ENCODE measurements at regions not wholly inside any gene's neighbourhood (a gene's known extent, or its start where the extent isn't known, plus 50 kb on each side); places are given as distances from the start of the nearest gene placed in this dataset.
A peak's percentile ranks its signal among the peaks of the same experiment; 100 is the strongest.
"Not testable (repeated sequence)": the region's sequence is repeated elsewhere in the genome, so short reads cannot be mapped to it uniquely, and the experiment has no call there.

DNA sequence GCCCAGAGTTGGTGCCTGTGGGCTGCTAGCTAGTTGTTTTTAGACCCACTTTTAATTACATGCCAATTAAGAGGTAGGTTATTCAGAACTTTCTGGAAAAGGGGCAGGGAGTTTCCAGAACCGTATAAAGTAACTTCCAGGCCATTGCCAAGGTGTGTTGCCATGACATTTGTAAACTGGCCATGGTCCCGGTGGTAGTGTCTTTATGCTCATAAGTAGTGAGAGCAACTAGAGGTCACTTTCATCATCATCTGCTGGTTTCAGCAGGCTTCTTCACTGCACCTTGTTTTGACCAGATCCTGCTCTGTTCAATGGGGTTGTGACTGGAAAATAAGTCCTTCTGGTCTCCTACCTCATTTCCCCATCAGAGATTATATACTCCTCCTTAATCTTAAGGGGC is 207.0 kb downstream of the FAM72C start:
- not testable (repeated sequence) for DNase-seq

DNA sequence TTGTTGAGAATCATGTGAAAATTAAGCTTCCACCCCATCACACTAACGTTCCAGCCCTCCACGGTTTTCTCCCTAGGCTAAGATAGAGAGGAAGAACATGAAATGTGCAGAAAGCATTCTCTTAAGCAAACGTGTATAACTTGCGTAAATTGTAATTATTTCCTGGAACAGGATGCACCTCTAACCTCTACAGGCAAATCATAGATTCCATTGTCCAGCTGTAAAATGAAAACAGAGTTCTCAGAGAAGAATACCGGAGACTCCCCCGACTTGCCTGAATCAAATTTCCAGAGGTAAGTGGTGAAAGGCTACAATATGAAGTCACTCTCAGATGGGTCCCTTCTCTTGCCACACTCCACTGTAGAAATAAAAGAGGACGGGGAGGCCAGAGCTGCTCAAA is 211.4 kb downstream of the FAM72C start:
- DNase-seq: not testable (repeated sequence)

DNA sequence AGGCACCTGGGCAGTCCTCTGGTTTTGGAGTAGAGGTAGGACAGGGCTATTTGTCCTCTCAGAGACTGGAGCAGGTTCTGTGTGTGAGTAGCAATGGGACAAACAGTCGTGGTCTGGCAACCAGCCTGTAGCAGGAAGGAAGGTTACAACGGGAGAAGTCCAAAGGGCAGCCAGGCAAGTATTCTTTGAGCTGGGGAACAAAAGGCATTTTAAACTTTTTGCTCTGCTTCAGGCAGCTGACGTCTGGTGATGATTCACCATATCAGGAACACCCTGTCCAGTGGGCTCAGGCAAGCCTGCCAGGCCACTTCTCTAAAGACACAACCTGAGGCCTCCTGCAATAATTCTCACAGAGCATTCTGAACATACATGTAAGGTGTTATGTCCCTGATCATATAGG is 215.8 kb downstream of the FAM72C start:
- not testable (repeated sequence) for DNase-seq

DNA sequence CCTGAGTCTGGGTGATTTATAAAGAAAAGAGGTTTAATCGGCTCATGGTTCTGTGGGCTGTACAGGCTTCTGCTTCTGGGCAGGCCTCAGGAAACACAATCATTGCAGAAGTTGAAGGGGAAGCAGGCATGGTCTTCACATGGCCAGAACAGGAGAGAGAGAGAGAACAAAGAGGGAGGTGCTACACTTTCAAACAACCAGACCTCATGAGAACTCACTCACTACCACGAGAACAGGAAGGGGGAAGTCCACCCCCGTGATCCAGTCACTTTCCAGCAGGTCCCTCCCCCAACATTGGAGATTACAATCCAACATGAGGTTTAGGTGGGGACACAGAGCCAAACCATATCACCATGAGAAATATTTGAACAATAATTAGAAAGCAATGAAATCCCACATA is 222.9 kb downstream of the FAM72C start:
- no peak for DNase-seq

- no peak for DNase-seq
These were observed 235.2 kb downstream of the FAM72C start for GRCh38 chr1:143736562-143736961.

DNA sequence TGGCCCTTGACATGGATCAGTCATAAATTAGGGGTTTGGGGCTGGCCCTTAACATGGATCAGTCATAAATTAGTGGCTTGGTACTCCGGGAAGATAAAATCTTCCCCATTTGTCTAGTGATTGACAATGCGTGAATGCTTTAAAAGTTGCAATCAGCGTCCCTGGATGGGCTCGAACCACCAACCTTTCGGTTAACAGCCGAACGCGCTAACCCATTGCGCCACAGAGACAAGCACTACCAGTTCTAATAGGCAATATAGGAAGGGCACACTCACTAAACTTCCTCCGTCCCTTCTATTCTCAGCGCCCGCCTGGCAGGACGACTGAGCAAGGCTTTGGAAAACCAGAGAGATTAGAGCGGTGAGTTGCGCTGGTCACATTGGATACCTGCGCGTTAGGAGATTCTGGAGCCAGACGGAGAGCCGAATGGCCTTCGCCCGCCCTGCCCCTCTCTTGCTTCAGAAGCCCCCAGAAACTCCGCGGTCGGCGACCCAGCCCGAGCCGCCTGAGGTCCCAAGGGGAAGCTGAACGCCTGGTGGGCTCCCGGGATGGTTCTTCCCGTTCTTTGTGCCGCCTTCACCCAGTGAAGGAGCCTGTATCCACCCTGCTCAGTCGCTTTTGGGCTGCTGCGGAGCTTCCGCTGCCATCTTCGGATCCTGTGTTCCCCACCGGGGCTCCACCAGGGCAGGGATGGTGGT is 235.9 kb downstream of the FAM72C start:
- peak; percentile 62 for DNase-seq

DNA sequence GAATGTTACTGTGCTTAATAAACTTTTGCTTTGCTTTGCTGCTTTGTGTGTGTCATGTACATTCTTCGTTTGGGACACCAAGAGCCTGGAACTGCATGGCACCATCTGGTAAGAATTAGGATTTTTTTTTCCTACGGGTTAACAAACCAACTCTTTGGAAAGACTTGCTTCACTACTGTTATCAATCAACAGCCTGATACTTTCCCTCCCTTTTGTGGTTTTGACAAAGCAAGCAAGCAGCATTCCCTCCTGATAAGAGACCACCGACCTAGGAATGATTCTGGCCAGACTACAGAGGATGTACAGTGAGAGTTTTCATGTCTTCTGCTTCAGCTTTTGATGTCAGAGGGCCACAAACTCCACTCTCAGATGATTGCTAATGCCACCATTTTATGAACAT is 237.5 kb downstream of the FAM72C start:
- not testable (repeated sequence) for DNase-seq

GRCh38 chr1:143730890-143731289 is 240.9 kb downstream of the FAM72C start:
- DNase-seq: not testable (repeated sequence)

DNA sequence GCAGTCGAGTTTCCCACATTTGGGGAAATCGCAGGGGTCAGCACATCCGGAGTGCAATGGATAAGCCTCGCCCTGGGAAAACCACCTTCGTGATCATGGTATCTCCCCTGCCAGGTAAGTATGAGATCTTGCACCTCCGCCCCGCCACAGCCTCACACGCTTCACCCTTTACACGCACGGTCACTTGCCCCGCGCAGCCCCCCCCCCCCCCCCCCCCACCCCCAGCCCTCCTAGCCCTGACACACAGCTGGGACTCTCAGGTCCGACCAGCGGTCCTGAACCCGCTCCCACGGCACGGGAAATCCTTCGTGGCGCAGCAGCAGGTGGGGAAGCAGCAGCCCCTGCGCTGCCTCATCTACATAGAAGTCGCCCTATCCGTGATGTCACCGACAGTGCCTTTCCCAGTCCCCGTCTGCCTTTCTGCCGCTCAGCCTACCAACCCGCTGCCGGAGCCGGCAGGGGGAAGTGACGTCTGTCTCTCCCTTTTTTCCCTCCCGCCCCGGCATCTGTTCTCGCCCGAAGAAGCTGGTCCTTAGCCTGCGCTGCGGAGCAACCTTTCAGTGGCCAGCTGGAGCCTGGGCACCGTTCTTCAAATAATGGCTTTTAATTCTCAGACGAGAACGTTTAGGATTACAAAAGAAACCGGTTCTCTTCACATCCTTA is 242.2 kb downstream of the FAM72C start:
- not testable (repeated sequence) for DNase-seq

- DNase-seq: not testable (repeated sequence)
These were observed 242.9 kb downstream of the FAM72C start for GRCh38 chr1:143728802-143729448.

- DNase-seq: no peak
These were observed 244.5 kb downstream of the FAM72C start for GRCh38 chr1:143727263-143727662.

GRCh38 chr1:143721024-143721373 is 250.8 kb downstream of the FAM72C start:
- no peak for DNase-seq

DNA sequence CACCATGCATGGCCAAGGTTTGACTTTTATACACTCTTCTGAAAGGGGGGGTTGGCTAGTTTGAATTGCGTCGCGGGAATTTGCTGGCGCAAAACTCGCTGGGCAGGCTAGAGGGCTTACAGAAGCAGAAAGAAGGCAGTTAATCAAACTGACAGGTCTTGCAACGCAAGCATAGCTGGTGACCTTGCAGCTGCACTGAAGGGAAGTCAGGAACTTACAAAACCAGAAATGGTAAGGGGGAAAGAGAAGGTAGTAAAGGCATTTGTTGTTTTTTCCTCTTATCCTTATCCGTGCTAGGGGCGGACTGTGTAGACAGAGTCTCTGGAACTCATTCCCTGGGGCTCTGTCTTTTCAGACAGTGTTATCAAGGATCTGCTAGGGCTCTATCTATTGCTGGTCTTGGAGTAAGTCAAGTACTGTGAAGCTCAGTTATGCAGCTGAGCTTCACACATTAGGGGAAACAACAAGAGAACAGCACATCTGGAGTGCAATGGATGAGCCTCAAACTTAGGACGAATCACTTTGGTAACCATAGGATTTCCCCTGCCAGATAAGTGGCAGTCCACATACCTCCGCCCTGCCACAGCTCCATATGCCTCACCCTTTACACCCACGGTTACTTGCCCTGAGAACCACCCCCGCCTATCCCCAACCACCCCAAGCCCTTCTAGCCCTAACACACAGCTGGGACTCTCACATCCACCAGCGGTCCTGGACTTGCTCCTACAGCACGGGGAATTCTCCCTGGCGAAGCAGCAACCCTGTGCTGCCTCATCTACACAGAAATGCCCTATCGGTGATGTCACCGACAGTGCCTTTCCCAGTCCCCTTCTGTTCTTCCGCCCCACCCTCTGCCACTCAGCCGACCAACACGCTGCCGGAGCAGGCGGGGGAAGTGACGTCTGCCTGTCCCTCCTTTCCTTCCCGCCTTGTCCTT is 251.4 kb downstream of the FAM72C start:
- DNase-seq: peak; percentile 45

DNA sequence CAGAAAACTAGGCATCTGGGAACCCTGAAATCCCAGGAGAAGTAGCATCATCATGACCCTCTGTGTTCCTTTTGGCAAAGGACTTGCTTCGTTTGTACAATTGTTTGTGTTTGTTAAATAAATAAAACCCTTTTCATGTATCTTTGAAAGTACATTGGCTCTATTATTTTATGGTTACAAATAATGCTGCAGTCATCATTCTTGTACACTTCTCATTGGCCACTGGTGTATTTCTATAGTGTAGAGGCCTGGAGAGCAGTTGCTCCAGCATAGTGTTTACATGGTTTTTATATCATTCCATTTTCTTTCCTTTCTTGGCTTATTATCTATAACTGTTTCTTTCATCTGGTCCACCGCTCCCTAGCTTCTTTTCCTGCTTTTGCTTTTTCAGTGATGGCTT is 253.3 kb downstream of the FAM72C start:
- no peak for DNase-seq

- DNase-seq: no peak
These were observed 253.8 kb downstream of the FAM72C start for GRCh38 chr1:143718021-143718420.

- no peak for DNase-seq
These were observed 254.4 kb downstream of the FAM72C start for GRCh38 chr1:143717434-143717833.

DNA sequence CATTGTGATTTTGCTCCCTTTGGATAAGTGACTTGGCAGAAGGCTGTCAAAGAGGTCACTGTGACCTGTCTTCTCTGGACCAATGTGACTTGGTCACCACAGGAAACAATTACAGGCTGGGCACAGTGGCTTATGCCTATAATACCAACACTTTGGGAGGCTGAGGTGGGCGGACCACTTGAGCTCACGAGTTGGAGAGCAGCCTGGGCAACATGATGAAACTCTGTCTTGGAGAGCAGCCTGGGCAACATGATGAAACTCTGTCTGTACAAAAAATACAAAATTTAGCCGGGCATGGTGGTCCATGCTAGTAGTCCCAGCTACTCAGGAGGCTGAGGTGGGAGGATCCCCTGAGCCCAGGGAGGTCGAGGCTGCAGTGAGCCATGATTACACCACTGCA is 256.9 kb downstream of the FAM72C start:
- not testable (repeated sequence) for DNase-seq

DNA sequence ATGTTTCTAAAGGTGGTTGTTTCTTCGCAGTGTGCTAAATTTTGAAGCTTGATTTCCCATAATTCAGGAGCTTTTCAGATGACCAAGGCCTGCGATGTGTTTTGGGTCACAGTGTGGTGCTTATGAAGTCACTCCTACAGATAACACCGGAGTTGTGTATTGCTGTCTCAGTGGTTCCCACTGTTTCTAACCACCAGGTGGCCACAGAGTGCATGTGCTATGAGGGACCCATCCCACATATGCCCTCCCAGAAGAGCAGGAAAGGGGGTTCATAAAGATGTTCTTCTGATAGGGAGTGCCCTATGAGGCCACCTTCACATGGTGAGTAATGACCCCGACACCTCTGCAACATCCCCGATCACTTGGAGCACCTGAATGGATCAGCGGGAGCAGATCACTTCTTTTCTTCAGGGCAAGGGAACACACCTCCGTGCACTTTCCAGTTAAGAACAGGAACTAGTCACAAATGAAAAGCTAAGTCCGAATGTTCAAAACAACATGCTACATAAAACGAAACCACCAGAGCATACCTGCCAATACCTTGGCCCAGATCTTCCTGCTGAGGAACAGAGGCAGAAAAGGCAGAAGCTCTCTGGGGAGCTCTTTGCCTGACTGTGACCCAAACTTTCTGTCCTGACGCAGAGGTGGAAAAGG is 262.1 kb downstream of the FAM72C start:
- DNase-seq: peak; percentile 18

DNA sequence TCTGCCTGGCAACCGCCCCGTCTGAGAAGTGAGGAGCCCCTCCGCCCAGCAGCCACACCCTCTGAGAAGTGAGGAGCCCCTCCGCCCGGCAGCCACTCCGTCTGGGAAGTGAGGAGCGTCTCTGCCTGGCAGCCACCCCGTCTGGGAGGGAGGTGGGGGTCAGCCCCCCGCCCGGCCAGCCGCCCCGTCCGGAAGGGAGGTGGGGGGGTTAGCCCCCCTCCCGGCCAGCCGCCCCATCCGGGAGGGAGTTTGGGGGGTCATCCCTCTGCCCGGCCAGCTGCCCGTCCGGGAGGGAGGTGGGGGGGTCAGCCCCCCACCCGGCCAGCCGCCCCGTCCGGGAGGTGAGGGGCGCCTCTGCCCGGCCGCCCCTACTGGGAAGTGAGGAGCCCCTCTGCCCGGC is 269.0 kb downstream of the FAM72C start:
- DNase-seq: not testable (repeated sequence)

DNA sequence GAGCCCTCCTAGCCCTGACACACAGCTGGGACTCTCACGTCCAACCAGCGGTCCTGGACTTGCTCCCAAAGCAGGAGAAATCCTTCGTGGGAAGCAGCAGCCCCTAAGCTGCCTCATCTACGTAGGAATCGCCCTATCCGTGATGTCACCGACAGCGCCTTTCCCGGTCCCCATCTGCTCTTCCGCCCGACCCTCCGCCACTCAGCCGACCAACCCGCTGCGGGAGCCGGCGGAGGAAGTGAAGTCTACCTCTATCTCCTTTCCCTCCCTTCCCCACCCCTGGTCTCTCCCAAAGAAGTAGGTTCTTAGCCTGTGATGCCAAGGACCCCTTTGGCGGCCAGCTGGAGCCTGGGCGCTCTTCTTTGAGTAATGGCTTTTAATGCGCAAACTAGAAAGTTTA is 272.1 kb downstream of the FAM72C start:
- DNase-seq: peak; percentile 25

- DNase-seq: peak; percentile 30
These were observed 272.7 kb downstream of the FAM72C start for GRCh38 chr1:143699115-143699514.

DNA sequence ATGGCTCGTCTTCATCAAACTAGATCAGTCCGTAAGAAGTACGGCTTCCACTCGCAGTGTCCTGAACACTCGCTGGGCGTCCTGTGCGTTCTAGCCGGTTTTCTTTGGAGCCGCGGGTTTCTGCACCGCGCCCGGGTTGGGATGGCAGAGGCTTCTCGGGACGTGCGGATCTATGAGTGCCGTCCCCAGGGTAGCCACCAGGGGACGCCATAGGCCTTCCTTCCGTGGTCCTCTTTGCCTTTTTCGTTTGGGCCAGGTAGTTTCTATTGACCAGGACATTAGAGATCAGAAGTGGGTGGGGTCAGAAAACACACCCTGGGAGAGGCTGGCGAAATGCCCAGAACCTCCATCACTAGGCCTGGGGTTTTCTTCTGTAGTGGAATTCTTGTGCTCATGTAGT is 273.8 kb downstream of the FAM72C start:
- peak; percentile 46 for DNase-seq
